Liver (tissue), 8 donors: ENCODE measurements at regions not wholly inside any gene's neighbourhood (a gene's known extent, or its start where the extent isn't known, plus 50 kb on each side); places are given as distances from the start of the nearest gene placed in this dataset.

ENCODE experiments used
- DNase-seq: peaks from one replicate; pipeline ENCODE4 v3.0.0-alpha.2; 2017; ENCODE audit warnings: low spot score
- H3K27ac ChIP-seq, 2 donors: one replicate each; pipeline ENCODE4 v1.7.0; 2013; ENCODE audit warnings: inconsistent platforms in 2 of 2, low read length in 2 of 2, control low read depth in 1 of 2, low read depth in 1 of 2, mild to moderate bottlenecking in 1 of 2
- H3K27me3 ChIP-seq, 4 donors: one replicate each; pipeline versions ENCODE4 v1.6.1 to v1.7.0; 2013; ENCODE audit warnings: low read length in 3 of 4, inconsistent platforms in 1 of 4, mild to moderate bottlenecking in 1 of 4, moderate library complexity in 1 of 4; ENCODE audit not compliant: control insufficient read depth in 4 of 4, insufficient read depth in 4 of 4
- H3K36me3 ChIP-seq, 4 donors: one replicate each; pipeline versions ENCODE4 v1.6.1 to v1.7.0; 2013; ENCODE audit warnings: low read length in 3 of 4, mild to moderate bottlenecking in 3 of 4, low read depth in 1 of 4, moderate library complexity in 1 of 4; ENCODE audit not compliant: control insufficient read depth in 4 of 4, insufficient read depth in 3 of 4
- H3K4me1 ChIP-seq, 4 donors: one replicate each; pipeline versions ENCODE4 v1.6.1 to v1.7.0; 2013; ENCODE audit warnings: low read length in 3 of 4, mild to moderate bottlenecking in 3 of 4, moderate library complexity in 1 of 4; ENCODE audit not compliant: control insufficient read depth in 4 of 4, insufficient read depth in 4 of 4
- H3K4me3 ChIP-seq, 3 donors: one replicate each; pipeline versions ENCODE4 v1.6.1 to v1.7.0; 2013; ENCODE audit warnings: low read length in 3 of 3, control low read depth in 1 of 3, low read depth in 1 of 3, mild to moderate bottlenecking in 1 of 3
- H3K9ac ChIP-seq, 2 donors: one replicate each; pipeline ENCODE4 v1.7.0; 2013; ENCODE audit warnings: low read length in 2 of 2, mild to moderate bottlenecking in 2 of 2, moderate library complexity in 2 of 2, control low read depth in 1 of 2, low read depth in 1 of 2
- H3K9me3 ChIP-seq, 4 donors: one replicate each; pipeline versions ENCODE4 v1.6.1 to v1.7.0; 2013; ENCODE audit warnings: low read length in 3 of 4; ENCODE audit not compliant: control insufficient read depth in 4 of 4
- CTCF ChIP-seq: fragments of 150-350 bp; IDR thresholded peaks from 2 replicates; pipeline ENCODE4 v1.5.1; 2017; ENCODE audit warnings: improper control_type of control experiment, low read depth, low read length; ENCODE audit not compliant: missing input control
- FOXA1 ChIP-seq: IDR thresholded peaks from 2 replicates; pipeline ENCODE4 v1.6.1; 2016; ENCODE audit warnings: antibody characterized with exemption
- GABPA ChIP-seq, 2 donors: IDR thresholded peaks in 1 of 2; conservative IDR thresholded peaks in 1 of 2; 2 replicates each; pipeline ENCODE4 v1.6.1; 2016; ENCODE audit warnings: antibody characterized with exemption in 2 of 2, mild to moderate bottlenecking in 1 of 2, moderate library complexity in 1 of 2
- HNF4G ChIP-seq: IDR thresholded peaks from 2 replicates; pipeline ENCODE4 v1.6.1; 2016; ENCODE audit warnings: antibody characterized with exemption
- MAX ChIP-seq: IDR thresholded peaks from 2 replicates; pipeline ENCODE4 v1.6.1; 2016; ENCODE audit warnings: antibody characterized with exemption
- NR2F2 ChIP-seq: IDR thresholded peaks from 2 replicates; pipeline ENCODE4 v1.6.1; 2016; ENCODE audit warnings: antibody characterized with exemption
- RAD21 ChIP-seq, 2 donors: IDR thresholded peaks; 2 replicates each; pipeline ENCODE4 v1.6.1; 2016; ENCODE audit warnings: antibody characterized with exemption in 2 of 2, mild to moderate bottlenecking in 2 of 2
- REST ChIP-seq: IDR thresholded peaks from 2 replicates; pipeline ENCODE4 v1.6.1; 2016; ENCODE audit warnings: antibody characterized with exemption, mild to moderate bottlenecking
- RXRA ChIP-seq, 2 donors: IDR thresholded peaks; 2 replicates each; pipeline ENCODE4 v1.6.1; 2017 to 2018; ENCODE audit warnings: antibody characterized with exemption in 2 of 2, mild to moderate bottlenecking in 1 of 2
- TAF1 ChIP-seq: conservative IDR thresholded peaks from 2 replicates; pipeline ENCODE4 v1.6.1; 2016; ENCODE audit warnings: antibody characterized with exemption, mild to moderate bottlenecking
- YY1 ChIP-seq: IDR thresholded peaks from 2 replicates; pipeline ENCODE4 v1.6.1; 2016; ENCODE audit warnings: antibody characterized with exemption, mild to moderate bottlenecking
- ZBTB33 ChIP-seq: IDR thresholded peaks from 2 replicates; pipeline ENCODE4 v1.6.1; 2016; ENCODE audit warnings: antibody characterized with exemption
- WGBS: extraction: QIAGEN DNeasy Blood & Tissue Kit; methylation state at CpG from one replicate; pipeline ENCODE4 v1.1.7; 2013; 5-methylcytosine and 5-hydroxymethylcytosine counted together
- donor health status: healthy.
- donor health status: healthy.
- donor health status: healthy.
- donor health status: healthy.
- donor health status: healthy.

GRCh38 chr5:141760193-141760592, 78.2 kb upstream of the ARAP3 start:
- H3K9me3 ChIP-seq = no peaks in the 10 kb centered on the region
- H3K4me3 ChIP-seq = no peak overlapping the region
- H3K4me1 ChIP-seq = no peaks in the 10 kb centered on the region
- DNase-seq = no peak
- peaks cover 0 to under 1% (median 0%) of the 10 kb centered on the region in 4 donors for H3K27me3 ChIP-seq
- no peaks in the 10 kb centered on the region for H3K36me3 ChIP-seq
- no peak overlapping the region for H3K27ac ChIP-seq
- no peak for TF ChIP-seq ZBTB33
- no peak for TF ChIP-seq FOXA1
- no peak for TF ChIP-seq YY1
- no peak for TF ChIP-seq NR2F2
- no peak overlapping the region for H3K9ac ChIP-seq
- WGBS = 69% methylated on average over 4 of the region's 4 CpGs

GRCh38 chr5:141758310-141758998, 76.4 kb upstream of the ARAP3 start:
- no peak for TF ChIP-seq MAX
- Histone ChIP-seq H3K9me3 (no peaks in the 10 kb centered on the region), H3K27ac (no peak overlapping the region), H3K36me3 (no peaks in the 10 kb centered on the region), H3K9ac (no peak overlapping the region), H3K4me1 (no peaks in the 10 kb centered on the region), H3K27me3 (peaks cover 0 to 10% (median 2%) of the 10 kb centered on the region in 4 donors), H3K4me3 (no peak overlapping the region)
- WGBS = 16% methylated on average over 22 of the region's 22 CpGs
- no peak for DNase-seq

GRCh38 chr5:141757402-141757801, 75.4 kb upstream of the ARAP3 start:
- no peak overlapping the region for H3K4me3 ChIP-seq
- no peak overlapping the region for H3K27ac ChIP-seq
- DNase-seq = no peak
- no peak overlapping the region for H3K9ac ChIP-seq
- no peaks in the 10 kb centered on the region for H3K9me3 ChIP-seq
- no peaks in the 10 kb centered on the region for H3K36me3 ChIP-seq
- 38% methylated on average over 6 of the region's 6 CpGs for WGBS
- H3K4me1 ChIP-seq = no peaks in the 10 kb centered on the region
- peaks cover 0 to 17% (median 3%) of the 10 kb centered on the region in 4 donors for H3K27me3 ChIP-seq
- no peak for TF ChIP-seq YY1
- peak; percentile 30 for TF ChIP-seq CTCF
- TF ChIP-seq RAD21 (IDR thresholded peaks at IDR 0.05) = peak; percentile 63 to 85

GRCh38 chr5:141756196-141756595, 74.2 kb upstream of the ARAP3 start:
- no peaks in the 10 kb centered on the region for H3K9me3 ChIP-seq
- no peaks in the 10 kb centered on the region for H3K4me1 ChIP-seq
- H3K4me3 ChIP-seq = no peak overlapping the region
- no peak overlapping the region for H3K27ac ChIP-seq
- peaks cover 0 to 20% (median 3%) of the 10 kb centered on the region in 4 donors for H3K27me3 ChIP-seq
- no peaks in the 10 kb centered on the region for H3K36me3 ChIP-seq
- DNase-seq = no peak
- WGBS = 93% methylated on average over 3 of the region's 3 CpGs
- no peak overlapping the region for H3K9ac ChIP-seq
- TF ChIP-seq ZBTB33 = no peak
- TF ChIP-seq YY1 = no peak
- TF ChIP-seq GABPA (IDR thresholded peaks at IDR 0.05 in 1 of 2, conservative IDR thresholded peaks at IDR 0.05 in 1 of 2) = no peak
- TF ChIP-seq FOXA1 = no peak
- TF ChIP-seq RXRA (IDR thresholded peaks at IDR 0.05) = no peak
- no peak for TF ChIP-seq TAF1
- TF ChIP-seq MAX = no peak
- TF ChIP-seq HNF4G = no peak
- no peak for TF ChIP-seq REST
